SK-N-MC (cell line): ENCODE measurements at regions not wholly inside any gene's neighbourhood (a gene's known extent, or its start where the extent isn't known, plus 50 kb on each side); places are given as distances from the start of the nearest gene placed in this dataset.

ENCODE experiments used
- EZH2 ChIP-seq: fragments of 200-600 bp; sonication (generic); IDR thresholded peaks from one replicate; pipeline ENCODE4 v1.6.1; 2017; ENCODE audit warnings: antibody characterized with exemption
- FOXP2 ChIP-seq: optimal IDR thresholded peaks from 2 replicates; pipeline ENCODE3; 2011; ENCODE audit warnings: mild to moderate bottlenecking, moderate library complexity; ENCODE audit not compliant: insufficient read depth; ENCODE audit errors: extremely low read length, control extremely low read depth
- POLR2AphosphoS5 ChIP-seq: IDR thresholded peaks from 2 replicates; pipeline ENCODE4 v1.6.1; 2012; ENCODE audit warnings: mild to moderate bottlenecking, low read depth, low read length, borderline replicate concordance

DNA sequence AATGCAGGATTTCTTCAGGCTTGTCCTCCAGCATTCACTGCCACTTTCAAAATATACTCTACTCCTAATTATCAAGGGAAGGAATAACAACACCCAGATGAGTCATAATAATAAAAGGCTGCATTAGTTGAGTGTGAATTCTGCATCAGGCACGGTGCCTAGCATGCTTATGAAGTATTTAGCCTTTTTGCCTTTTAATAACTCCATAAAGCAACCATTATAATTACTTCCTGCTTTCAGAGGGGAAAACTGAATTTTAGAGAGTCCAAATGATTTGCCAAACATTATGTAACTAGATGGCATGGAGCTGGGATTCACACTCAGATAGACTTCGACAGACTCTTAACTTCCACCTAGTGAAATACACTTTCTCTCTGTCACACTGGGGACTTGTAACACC, 2365.5 kb downstream of the PCDH7 start:
- TF ChIP-seq POLR2AphosphoS5: no peak
- no peak for TF ChIP-seq EZH2
- no peak for TF ChIP-seq FOXP2
